GM12878 (cell line): ENCODE measurements at regions not wholly inside any gene's neighbourhood (a gene's known extent, or its start where the extent isn't known, plus 50 kb on each side); places are given as distances from the start of the nearest gene placed in this dataset.

Experiments used
- ATAC-seq: fragments of 200-7000 bp; cut with Tn5 transposase; 3 replicates; pipeline ENCODE4 v1.9.1; 2020; ENCODE audit warnings: mild to moderate bottlenecking, moderate library complexity
- BruUV-seq: library from RNA; stranded (reverse); fragments of 400-500 nt; replicated peaks from 2 replicates; lab custom pipeline; 2021; lab: Mats Ljungman, UMichigan
- CTCF ChIA-PET: fragments of 300-600 bp; sonication (Branson Sonifier 250); formaldehyde crosslinking; extraction: SDS; loops from one replicate; lab custom pipeline; 2021; ENCODE audit warnings: inconsistent platforms; lab: Yijun Ruan, JAX
- POLR2A ChIA-PET: fragments of 350-600 bp; formaldehyde crosslinking; extraction: SDS; loops from one replicate; lab custom pipeline; 2021; ENCODE audit warnings: inconsistent platforms; lab: Charles Lee
- RAD21 ChIA-PET: fragments of 300-600 bp; sonication (Branson Sonifier 250); formaldehyde crosslinking; loops from one replicate; lab custom pipeline; 2023; ENCODE audit warnings: antibody characterized with exemption; ENCODE audit not compliant: unreplicated experiment; lab: Charles Lee
- SMC1A ChIA-PET: fragments of 300-600 bp; sonication (Branson Sonifier 250); formaldehyde crosslinking; loops from one replicate; lab custom pipeline; 2023; ENCODE audit not compliant: unreplicated experiment, uncharacterized antibody; lab: Charles Lee
- DNase-seq: peaks from one replicate; pipeline ENCODE4 v3.0.0-alpha.2; 2011; ENCODE audit warnings: low read depth, low spot score
- FAIRE-seq: peaks from 3 replicates; lab custom pipeline; 2011; peaks lifted over from hg19 to GRCh38; lab: Jason Lieb, UNC
- H2AFZ ChIP-seq: 2 replicates; pipeline ENCODE4 v1.6.0; 2011; ENCODE audit warnings: low read depth, low read length, control low read depth; ENCODE audit not compliant: control insufficient read depth
- H3K27ac ChIP-seq: 2 replicates; pipeline ENCODE4 v1.5.1; 2011; ENCODE audit warnings: control low read depth; ENCODE audit not compliant: control insufficient read depth, insufficient read depth
- H3K27me3 ChIP-seq, 2 experiments: replicated peaks in 1 of 2; 2 replicates each; pipeline versions ENCODE4 v1.6.0 to v1.6.1; 2011; ENCODE audit warnings: low read length in 1 of 2; ENCODE audit not compliant: control insufficient read depth in 2 of 2, insufficient read depth in 2 of 2
- H3K36me3 ChIP-seq, 2 experiments: 2 replicates each; pipeline ENCODE4 v1.5.1; 2011; ENCODE audit warnings: low read length in 1 of 2; ENCODE audit not compliant: control insufficient read depth in 2 of 2, insufficient read depth in 2 of 2
- H3K4me1 ChIP-seq: 2 replicates; pipeline ENCODE4 v1.6.1; 2011; ENCODE audit warnings: mild to moderate bottlenecking, low read length, moderate library complexity, mixed read lengths; ENCODE audit not compliant: control insufficient read depth, insufficient read depth
- H3K4me2 ChIP-seq: 2 replicates; pipeline ENCODE4 v1.6.0; 2011; ENCODE audit warnings: control low read depth; ENCODE audit not compliant: control insufficient read depth, insufficient read depth
- H3K4me3 ChIP-seq: fragments of 200-600 bp; sonication (generic); 2 replicates; pipeline ENCODE4 v1.5.1; 2016
- H3K79me2 ChIP-seq: 2 replicates; pipeline ENCODE4 v1.6.0; 2011; ENCODE audit warnings: low read length; ENCODE audit not compliant: control insufficient read depth, insufficient read depth
- H3K9ac ChIP-seq: 2 replicates; pipeline ENCODE4 v1.8.0; 2011; ENCODE audit warnings: low read length, control low read depth, mixed read lengths; ENCODE audit not compliant: control insufficient read depth, insufficient read depth
- H3K9me3 ChIP-seq: replicated peaks from 3 replicates; pipeline ENCODE4 v1.5.1; 2011; ENCODE audit warnings: mild to moderate bottlenecking, low read length; ENCODE audit not compliant: control insufficient read depth, insufficient read depth
- H4K20me1 ChIP-seq: 2 replicates; pipeline ENCODE4 v1.6.0; 2011; ENCODE audit not compliant: control insufficient read depth, insufficient read depth
- ATF7 ChIP-seq: fragments of 450-650 bp; IDR thresholded peaks from 2 replicates; pipeline ENCODE4 v1.6.1; 2016; ENCODE audit warnings: low read depth, mild to moderate bottlenecking
- BCL11A ChIP-seq: IDR thresholded peaks from 2 replicates; pipeline ENCODE4 v1.6.1; 2011; ENCODE audit warnings: low read depth, low read length
- CBX5 ChIP-seq: sonication (generic); IDR thresholded peaks from 2 replicates; pipeline ENCODE4 v1.6.1; 2016; ENCODE audit warnings: low read depth, moderate library complexity, mild to moderate bottlenecking, inconsistent platforms
- ELK1 ChIP-seq: IDR thresholded peaks from 2 replicates; pipeline ENCODE4 v1.6.1; 2012; ENCODE audit warnings: low read depth, low read length, improper control_type of control experiment
- ETV6 ChIP-seq, 2 experiments: fragments of 450-650 bp in 1 of 2; IDR thresholded peaks in 1 of 2; conservative IDR thresholded peaks in 1 of 2; 2 replicates each; pipeline ENCODE4 v1.6.1; 2014; ENCODE audit warnings: antibody characterized with exemption in 1 of 2, borderline replicate concordance in 1 of 2, low read depth in 1 of 2, mild to moderate bottlenecking in 1 of 2, moderate library complexity in 1 of 2
- HDGF ChIP-seq: fragments of 450-650 bp; IDR thresholded peaks from 2 replicates; pipeline ENCODE4 v1.6.1; 2016; ENCODE audit warnings: antibody characterized with exemption
- IKZF1 ChIP-seq: fragments of 450-650 bp; conservative IDR thresholded peaks from 2 replicates; pipeline ENCODE4 v1.6.1; 2017; ENCODE audit warnings: antibody characterized with exemption, mild to moderate bottlenecking
- IKZF2 ChIP-seq, 2 experiments: fragments of 450-650 bp; IDR thresholded peaks; 2 replicates each; pipeline ENCODE4 v1.6.1; 2017; ENCODE audit warnings: mild to moderate bottlenecking in 2 of 2, moderate library complexity in 2 of 2
- IRF4 ChIP-seq: IDR thresholded peaks from 2 replicates; pipeline ENCODE4 v1.6.1; 2011; ENCODE audit warnings: low read depth, low read length
- JUND ChIP-seq: IDR thresholded peaks from 2 replicates; pipeline ENCODE4 v1.6.1; 2012; ENCODE audit warnings: low read depth, mild to moderate bottlenecking, low read length, improper control_type of control experiment, moderate library complexity
- LARP7 ChIP-seq: fragments of 450-650 bp; IDR thresholded peaks from 2 replicates; pipeline ENCODE4 v1.6.1; 2017; ENCODE audit warnings: mild to moderate bottlenecking
- MEF2B ChIP-seq: fragments of 450-650 bp; IDR thresholded peaks from 2 replicates; pipeline ENCODE4 v1.6.1; 2018; ENCODE audit warnings: mild to moderate bottlenecking, moderate library complexity; ENCODE audit not compliant: partially characterized antibody, poor library complexity, severe bottlenecking
- NFYB ChIP-seq: IDR thresholded peaks from 2 replicates; pipeline ENCODE4 v1.6.1; 2011; ENCODE audit warnings: low read depth, mild to moderate bottlenecking, low read length, improper control_type of control experiment, moderate library complexity; ENCODE audit not compliant: insufficient read depth
- RBBP5 ChIP-seq: fragments of 200-600 bp; sonication (generic); conservative IDR thresholded peaks from 2 replicates; pipeline ENCODE4 v1.6.1; 2016
- SMAD5 ChIP-seq: IDR thresholded peaks from 2 replicates; pipeline ENCODE4 v1.6.1; 2016; ENCODE audit warnings: antibody characterized with exemption, low read depth
- SREBF2 ChIP-seq: IDR thresholded peaks from 2 replicates; pipeline ENCODE4 v1.6.1; 2012; ENCODE audit warnings: mild to moderate bottlenecking, low read length
- WGBS: methylation state at CpG from one replicate; pipeline ENCODE4 v1.1.6; 2016; ENCODE audit warnings: low lambda C conversion rate; ENCODE audit not compliant: insufficient replicate concordance, insufficient coverage; ENCODE audit errors: missing lambda C conversion rate; 5-methylcytosine and 5-hydroxymethylcytosine counted together
- in situ Hi-C: fragments of 300-500 bp; cut with MboI; formaldehyde crosslinking; loops from 9 replicates; pipeline ENCODE4 v1.14.3; 2018; ENCODE audit warnings: mixed read lengths
- intact Hi-C: fragments of 100-400 bp; cut with micrococcal nuclease; formaldehyde crosslinking; loops from one replicate; pipeline ENCODE4 v1.14.2; 2022; ENCODE audit not compliant: unreplicated experiment
- TF ChIP-seq, protein P1 (sequence below): fragments of 450-650 bp; IDR thresholded peaks from 2 replicates; pipeline ENCODE4 v1.6.1; 2017; ENCODE audit warnings: mild to moderate bottlenecking, low read depth, inconsistent platforms; ENCODE audit not compliant: poor library complexity, severe bottlenecking
- TF ChIP-seq, protein P2 (sequence below): IDR thresholded peaks from 2 replicates; pipeline ENCODE4 v1.6.1; 2012; ENCODE audit warnings: mild to moderate bottlenecking, low read depth, low read length

- CTCF ChIA-PET, result no interaction called here
- Histone ChIP-seq H3K27me3 (no peaks in the 10 kb centered on the region), H3K9me3 (no peaks in the 10 kb centered on the region; the same call in 2 of the 3 replicates), H3K9ac (no peak overlapping the region), H4K20me1 (no peaks in the 10 kb centered on the region), H3K4me2 (no peak overlapping the region), H3K27ac (no peak overlapping the region), H2AFZ (no peak overlapping the region), H3K4me1 (no peaks in the 10 kb centered on the region), H3K4me3 (no peak overlapping the region), H3K36me3 (no peaks in the 10 kb centered on the region), H3K79me2 (no peaks in the 10 kb centered on the region)
- POLR2A ChIA-PET, result no interaction called here
- ATAC-seq (no peak), DNase-seq (no peak), FAIRE-seq (no peak)
- WGBS, result 15% methylated on average over 2 of the region's 2 CpGs
- intact Hi-C loops (no loop called here), in situ Hi-C loops (no loop called here)
- BruUV-seq, result no TSS peak
- no peak for TF ChIP-seq ETV6 (conservative IDR thresholded peaks at IDR 0.05 in 1 of 2, IDR thresholded peaks at IDR 0.05 in 1 of 2; ENCODE audit: borderline replicate concordance in 1 of 2, low read depth in 1 of 2)
- no peak for TF ChIP-seq IKZF1
- TF ChIP-seq ATF7, result no peak
- no peak for TF ChIP-seq RBBP5
- TF ChIP-seq LARP7, result no peak
- no peak for TF ChIP-seq SMAD5
- no peak for TF ChIP-seq JUND
- TF ChIP-seq, protein P1, sequence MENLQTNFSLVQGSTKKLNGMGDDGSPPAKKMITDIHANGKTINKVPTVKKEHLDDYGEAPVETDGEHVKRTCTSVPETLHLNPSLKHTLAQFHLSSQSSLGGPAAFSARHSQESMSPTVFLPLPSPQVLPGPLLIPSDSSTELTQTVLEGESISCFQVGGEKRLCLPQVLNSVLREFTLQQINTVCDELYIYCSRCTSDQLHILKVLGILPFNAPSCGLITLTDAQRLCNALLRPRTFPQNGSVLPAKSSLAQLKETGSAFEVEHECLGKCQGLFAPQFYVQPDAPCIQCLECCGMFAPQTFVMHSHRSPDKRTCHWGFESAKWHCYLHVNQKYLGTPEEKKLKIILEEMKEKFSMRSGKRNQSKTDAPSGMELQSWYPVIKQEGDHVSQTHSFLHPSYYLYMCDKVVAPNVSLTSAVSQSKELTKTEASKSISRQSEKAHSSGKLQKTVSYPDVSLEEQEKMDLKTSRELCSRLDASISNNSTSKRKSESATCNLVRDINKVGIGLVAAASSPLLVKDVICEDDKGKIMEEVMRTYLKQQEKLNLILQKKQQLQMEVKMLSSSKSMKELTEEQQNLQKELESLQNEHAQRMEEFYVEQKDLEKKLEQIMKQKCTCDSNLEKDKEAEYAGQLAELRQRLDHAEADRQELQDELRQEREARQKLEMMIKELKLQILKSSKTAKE, result no peak
- no peak for TF ChIP-seq IRF4
- TF ChIP-seq ELK1, result no peak
- TF ChIP-seq SREBF2, result no peak
- TF ChIP-seq HDGF, result no peak
- TF ChIP-seq NFYB, result no peak
- no peak for TF ChIP-seq BCL11A
- TF ChIP-seq MEF2B, result no peak
- TF ChIP-seq CBX5, result no peak
- TF ChIP-seq, protein P2, sequence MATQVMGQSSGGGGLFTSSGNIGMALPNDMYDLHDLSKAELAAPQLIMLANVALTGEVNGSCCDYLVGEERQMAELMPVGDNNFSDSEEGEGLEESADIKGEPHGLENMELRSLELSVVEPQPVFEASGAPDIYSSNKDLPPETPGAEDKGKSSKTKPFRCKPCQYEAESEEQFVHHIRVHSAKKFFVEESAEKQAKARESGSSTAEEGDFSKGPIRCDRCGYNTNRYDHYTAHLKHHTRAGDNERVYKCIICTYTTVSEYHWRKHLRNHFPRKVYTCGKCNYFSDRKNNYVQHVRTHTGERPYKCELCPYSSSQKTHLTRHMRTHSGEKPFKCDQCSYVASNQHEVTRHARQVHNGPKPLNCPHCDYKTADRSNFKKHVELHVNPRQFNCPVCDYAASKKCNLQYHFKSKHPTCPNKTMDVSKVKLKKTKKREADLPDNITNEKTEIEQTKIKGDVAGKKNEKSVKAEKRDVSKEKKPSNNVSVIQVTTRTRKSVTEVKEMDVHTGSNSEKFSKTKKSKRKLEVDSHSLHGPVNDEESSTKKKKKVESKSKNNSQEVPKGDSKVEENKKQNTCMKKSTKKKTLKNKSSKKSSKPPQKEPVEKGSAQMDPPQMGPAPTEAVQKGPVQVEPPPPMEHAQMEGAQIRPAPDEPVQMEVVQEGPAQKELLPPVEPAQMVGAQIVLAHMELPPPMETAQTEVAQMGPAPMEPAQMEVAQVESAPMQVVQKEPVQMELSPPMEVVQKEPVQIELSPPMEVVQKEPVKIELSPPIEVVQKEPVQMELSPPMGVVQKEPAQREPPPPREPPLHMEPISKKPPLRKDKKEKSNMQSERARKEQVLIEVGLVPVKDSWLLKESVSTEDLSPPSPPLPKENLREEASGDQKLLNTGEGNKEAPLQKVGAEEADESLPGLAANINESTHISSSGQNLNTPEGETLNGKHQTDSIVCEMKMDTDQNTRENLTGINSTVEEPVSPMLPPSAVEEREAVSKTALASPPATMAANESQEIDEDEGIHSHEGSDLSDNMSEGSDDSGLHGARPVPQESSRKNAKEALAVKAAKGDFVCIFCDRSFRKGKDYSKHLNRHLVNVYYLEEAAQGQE, result no peak
- no peak for TF ChIP-seq IKZF2 (IDR thresholded peaks at IDR 0.05)
- SMC1A ChIA-PET, result interaction anchor here (0.6 to 1.2 kb wide), 2 partner anchors 62 to 869 kb away, joined by 3 read pairs; no protein-coding TSS in a partner anchor
- RAD21 ChIA-PET, result no interaction called here
Observed at GRCh38 chr9:86549920-86550319, 195.7 kb upstream of the TUT7 start.
